ENCODE measurements at regions not wholly inside any gene's neighbourhood (a gene's known extent, or its start where the extent isn't known, plus 50 kb on each side); places are given as distances from the start of the nearest gene placed in this dataset.
"Not testable (repeated sequence)": the region's sequence is repeated elsewhere in the genome, so short reads cannot be mapped to it uniquely, and the experiment has no call there.

DNA sequence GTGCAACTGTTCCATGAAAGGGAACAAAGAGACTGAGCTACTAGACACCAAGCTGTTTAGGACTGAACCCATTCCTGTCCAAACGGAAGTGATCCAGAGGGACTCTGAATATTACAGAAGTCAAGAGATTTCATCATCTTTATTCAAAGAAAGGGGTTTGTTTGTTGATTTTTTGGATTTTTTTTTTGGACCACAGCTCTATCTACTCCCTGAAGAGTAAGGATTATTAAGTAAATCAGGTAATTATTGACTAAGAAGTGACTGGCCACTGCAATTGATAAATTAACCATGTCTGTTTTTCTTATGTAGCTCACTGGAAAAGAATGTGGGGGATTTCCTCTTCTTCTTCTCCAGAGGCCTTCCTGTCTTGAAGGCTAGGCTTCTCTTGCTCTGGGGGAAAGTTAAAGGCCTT is 146.6 kb upstream of the TPM1 start:
- no peak overlapping the region for H3K4me3 Mint-ChIP-seq
- H3K27me3 Mint-ChIP-seq (ENCODE audit: low read depth) = peaks cover 4% of the 10 kb centered on the region
- H3K9me3 Mint-ChIP-seq = no peaks in the 10 kb centered on the region
- H3K36me3 Mint-ChIP-seq (ENCODE audit: low read depth) = no peaks in the 10 kb centered on the region
- H3K27ac Mint-ChIP-seq = no peak overlapping the region
- no peaks in the 10 kb centered on the region for H3K4me1 Mint-ChIP-seq (ENCODE audit: low read depth)
- DNase-seq (ENCODE audit: low spot score) = no peak

DNA sequence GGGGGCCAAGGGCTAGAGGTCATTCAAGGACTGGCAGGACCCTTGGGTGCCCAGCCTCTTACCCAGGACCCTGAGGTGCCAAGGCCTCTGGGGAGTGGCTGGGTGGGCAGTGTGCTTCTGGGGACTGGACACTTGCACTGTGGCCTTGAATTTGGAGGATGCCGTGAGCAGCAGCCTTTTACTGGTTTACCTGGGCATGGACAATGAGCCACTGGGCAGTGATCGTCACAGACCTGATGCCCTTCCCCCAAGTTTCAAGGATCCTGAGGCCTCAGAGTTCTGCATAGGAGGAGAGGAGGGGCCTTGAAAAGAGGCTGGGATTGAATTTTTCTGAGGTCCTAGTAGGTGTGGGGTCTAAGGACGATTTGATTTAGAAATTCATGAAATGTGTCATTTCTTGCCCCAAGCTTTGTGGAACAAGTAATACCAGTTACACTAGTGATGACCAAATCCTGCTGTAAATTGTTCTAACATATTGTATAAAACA is 146.1 kb upstream of the TPM1 start:
- no peaks in the 10 kb centered on the region for H3K4me1 Mint-ChIP-seq (ENCODE audit: low read depth)
- H3K27ac Mint-ChIP-seq = no peak overlapping the region
- no peak overlapping the region for H3K4me3 Mint-ChIP-seq
- no peak for DNase-seq (ENCODE audit: low spot score)
- no peaks in the 10 kb centered on the region for H3K36me3 Mint-ChIP-seq (ENCODE audit: low read depth)
- H3K27me3 Mint-ChIP-seq (ENCODE audit: low read depth) = peaks cover 3% of the 10 kb centered on the region
- H3K9me3 Mint-ChIP-seq = no peaks in the 10 kb centered on the region

DNA sequence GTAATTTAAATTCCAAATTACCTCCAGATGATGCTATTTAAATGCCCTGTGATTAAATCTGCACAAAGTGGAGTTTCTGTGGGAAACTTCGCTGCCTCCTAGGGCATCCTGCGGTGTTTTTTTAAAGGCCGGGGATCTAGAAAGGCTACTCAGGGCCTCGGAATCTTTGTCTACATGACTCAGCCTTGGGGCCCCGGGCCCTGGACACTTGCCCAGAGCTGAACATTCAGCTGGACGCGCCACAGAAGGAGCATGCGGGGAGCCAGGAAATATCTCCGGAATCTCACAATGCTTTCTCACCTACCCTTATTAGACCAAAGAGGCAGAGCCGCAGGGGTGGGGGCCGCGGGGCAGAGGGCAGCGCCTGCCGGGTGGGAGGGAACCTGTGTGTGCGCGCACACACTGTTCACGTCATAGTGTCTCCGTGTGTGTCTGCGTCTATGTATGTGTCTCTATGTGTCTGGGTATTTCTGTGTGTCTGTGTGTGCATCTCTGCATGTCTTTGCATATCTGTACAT is 145.5 kb upstream of the TPM1 start:
- no peak overlapping the region for H3K4me3 Mint-ChIP-seq
- no peaks in the 10 kb centered on the region for H3K9me3 Mint-ChIP-seq
- H3K27ac Mint-ChIP-seq = no peak overlapping the region
- H3K4me1 Mint-ChIP-seq (ENCODE audit: low read depth) = no peaks in the 10 kb centered on the region
- no peaks in the 10 kb centered on the region for H3K36me3 Mint-ChIP-seq (ENCODE audit: low read depth)
- peaks cover 2% of the 10 kb centered on the region for H3K27me3 Mint-ChIP-seq (ENCODE audit: low read depth)
- DNase-seq (ENCODE audit: low spot score) = no peak

DNA sequence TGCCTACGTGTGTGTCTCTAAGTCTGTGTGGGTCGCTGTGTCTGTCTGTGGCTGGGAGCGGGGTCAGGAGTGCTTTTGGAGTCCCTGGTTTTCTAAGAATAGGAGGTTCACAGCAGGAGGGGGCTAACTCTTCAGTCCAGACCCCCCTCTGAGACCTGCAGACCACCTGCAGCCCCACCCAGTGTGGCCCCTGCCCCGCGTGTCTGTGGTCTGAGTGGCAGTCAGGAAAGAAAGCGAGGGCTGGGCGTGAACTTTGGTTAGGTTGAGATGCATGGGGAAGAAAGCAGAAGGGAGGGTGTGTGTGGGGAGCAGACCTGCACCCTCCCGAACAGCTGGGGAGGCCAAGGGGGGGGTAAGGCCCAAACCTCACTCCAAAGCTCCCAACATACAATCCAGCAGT is 144.9 kb upstream of the TPM1 start:
- Mint-ChIP-seq H3K27me3 (ENCODE audit: low read depth) (peaks cover 2% of the 10 kb centered on the region), H3K36me3 (ENCODE audit: low read depth) (no peaks in the 10 kb centered on the region), H3K27ac (no peak overlapping the region), H3K4me3 (no peak overlapping the region), H3K9me3 (no peaks in the 10 kb centered on the region), H3K4me1 (ENCODE audit: low read depth) (no peaks in the 10 kb centered on the region)
- no peak for DNase-seq (ENCODE audit: low spot score)

DNA sequence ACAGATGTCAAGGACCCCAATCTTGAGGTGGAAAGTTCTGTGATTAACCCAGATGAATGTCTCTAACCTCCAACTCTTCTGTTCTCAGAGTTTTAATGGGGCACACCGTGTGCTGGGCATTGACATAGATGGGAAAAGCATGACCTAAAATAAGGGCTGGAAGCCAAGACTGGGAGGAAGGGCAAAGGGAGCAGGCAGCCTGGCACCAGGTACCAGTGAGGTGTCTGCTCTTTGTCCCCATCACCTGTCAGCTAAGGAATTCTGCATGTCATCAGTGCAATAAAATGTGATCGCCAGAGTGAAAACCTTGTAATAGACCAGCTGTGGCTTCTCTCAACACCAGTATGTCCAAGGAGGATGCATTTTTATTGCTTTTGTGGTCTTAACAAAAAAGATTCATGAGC is 143.5 kb upstream of the TPM1 start:
- H3K27ac Mint-ChIP-seq = no peak overlapping the region
- H3K4me3 Mint-ChIP-seq = no peak overlapping the region
- no peaks in the 10 kb centered on the region for H3K9me3 Mint-ChIP-seq
- no peaks in the 10 kb centered on the region for H3K36me3 Mint-ChIP-seq (ENCODE audit: low read depth)
- H3K4me1 Mint-ChIP-seq (ENCODE audit: low read depth) = no peaks in the 10 kb centered on the region
- no peak for DNase-seq (ENCODE audit: low spot score)
- H3K27me3 Mint-ChIP-seq (ENCODE audit: low read depth) = peaks cover 2% of the 10 kb centered on the region

DNA sequence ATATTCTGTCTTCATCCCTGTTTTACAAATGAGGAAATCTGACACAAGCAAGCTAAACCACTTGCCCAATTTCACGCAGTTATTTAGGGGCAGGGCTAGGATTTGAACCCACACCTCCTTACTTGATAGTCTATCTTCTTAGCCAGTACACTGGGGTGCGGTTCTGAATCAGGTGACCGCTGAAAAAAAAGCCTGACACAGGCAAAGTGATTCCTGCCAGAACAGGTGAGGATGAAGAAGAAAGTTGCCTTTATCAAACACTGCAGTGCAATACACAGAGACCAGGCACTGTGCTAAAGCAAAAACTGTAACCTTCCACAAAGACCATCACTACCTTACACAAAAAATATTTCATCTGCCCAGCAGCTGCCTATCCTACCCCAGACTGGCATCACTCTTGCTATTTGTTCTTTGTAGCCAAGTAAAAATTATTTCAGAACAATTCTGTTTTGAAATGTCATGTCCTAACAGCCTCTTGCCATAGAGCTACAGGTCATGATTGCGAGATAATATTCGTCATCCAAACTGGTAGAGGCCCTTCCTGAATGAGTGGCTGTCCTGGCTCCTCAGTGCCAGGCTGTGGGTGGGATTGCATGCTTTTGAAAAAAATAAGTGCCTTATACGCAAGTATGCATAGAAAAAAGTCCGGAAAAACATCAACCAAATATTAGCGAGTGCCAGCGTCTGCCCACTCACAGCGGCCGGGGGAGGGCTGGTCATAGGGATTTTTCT is 142.3 kb upstream of the TPM1 start:
- Mint-ChIP-seq H3K36me3 (ENCODE audit: low read depth) (no peaks in the 10 kb centered on the region), H3K27me3 (ENCODE audit: low read depth) (no peaks in the 10 kb centered on the region), H3K9me3 (no peaks in the 10 kb centered on the region), H3K4me3 (no peak overlapping the region), H3K4me1 (ENCODE audit: low read depth) (no peaks in the 10 kb centered on the region), H3K27ac (no peak overlapping the region)
- no peak for DNase-seq (ENCODE audit: low spot score)

DNA sequence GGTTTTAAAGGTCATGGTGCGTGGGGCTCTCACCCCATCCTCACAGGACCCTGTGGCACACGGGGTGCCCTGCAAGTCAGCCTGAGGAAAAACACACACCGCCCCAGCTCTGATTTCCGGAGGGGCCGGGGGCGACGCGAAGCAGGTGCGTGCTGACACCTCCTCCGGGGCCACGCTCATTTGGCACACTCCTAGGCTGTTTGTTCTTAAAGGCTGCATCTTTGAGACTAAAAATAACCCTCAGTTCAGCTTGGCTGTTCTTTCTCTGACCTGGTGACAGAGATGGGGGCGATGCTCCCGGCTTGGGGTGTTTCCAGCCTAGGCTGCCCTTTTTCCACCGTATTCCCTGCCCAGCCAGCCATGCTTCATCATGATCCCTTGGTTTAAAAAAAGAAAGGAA is 141.5 kb upstream of the TPM1 start:
- no peak for DNase-seq (ENCODE audit: low spot score)
- H3K27ac Mint-ChIP-seq = no peak overlapping the region
- no peaks in the 10 kb centered on the region for H3K27me3 Mint-ChIP-seq (ENCODE audit: low read depth)
- no peak overlapping the region for H3K4me3 Mint-ChIP-seq
- H3K36me3 Mint-ChIP-seq (ENCODE audit: low read depth) = no peaks in the 10 kb centered on the region
- no peaks in the 10 kb centered on the region for H3K9me3 Mint-ChIP-seq
- no peaks in the 10 kb centered on the region for H3K4me1 Mint-ChIP-seq (ENCODE audit: low read depth)

DNA sequence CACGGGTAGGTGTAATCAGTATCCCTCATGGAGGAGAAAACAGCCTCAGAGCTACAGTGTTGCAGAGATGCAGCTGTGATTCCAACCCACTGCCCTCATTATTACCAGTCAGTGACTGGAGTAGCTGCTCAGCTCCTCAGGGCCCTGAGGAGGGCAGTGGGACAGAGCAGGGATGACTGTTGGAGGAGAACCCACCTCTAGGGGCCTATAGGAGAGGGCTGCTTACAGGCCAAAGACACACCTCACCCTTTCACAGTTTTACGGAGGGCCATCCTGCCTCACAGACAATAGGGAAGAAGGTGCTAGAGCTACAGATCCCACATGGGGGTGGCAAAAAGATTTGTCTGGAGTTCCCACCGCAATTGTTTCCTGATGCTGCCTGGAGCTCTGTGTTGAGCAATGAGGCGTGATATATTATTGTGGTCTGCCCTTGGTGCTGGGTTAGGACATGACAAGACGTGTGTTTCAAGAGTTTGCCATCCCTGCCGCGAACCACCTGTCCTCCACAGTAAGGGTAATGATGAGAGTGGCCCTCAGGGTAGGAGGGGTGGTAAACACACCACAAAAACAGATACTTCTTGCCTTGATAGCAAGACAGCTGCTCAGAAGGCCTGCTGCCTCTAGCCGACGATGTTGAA is 140.5 kb upstream of the TPM1 start:
- Mint-ChIP-seq H3K4me3 (no peak overlapping the region), H3K27ac (no peak overlapping the region), H3K4me1 (ENCODE audit: low read depth) (no peaks in the 10 kb centered on the region), H3K9me3 (no peaks in the 10 kb centered on the region), H3K36me3 (ENCODE audit: low read depth) (no peaks in the 10 kb centered on the region), H3K27me3 (ENCODE audit: low read depth) (no peaks in the 10 kb centered on the region)
- no peak for DNase-seq (ENCODE audit: low spot score)

DNA sequence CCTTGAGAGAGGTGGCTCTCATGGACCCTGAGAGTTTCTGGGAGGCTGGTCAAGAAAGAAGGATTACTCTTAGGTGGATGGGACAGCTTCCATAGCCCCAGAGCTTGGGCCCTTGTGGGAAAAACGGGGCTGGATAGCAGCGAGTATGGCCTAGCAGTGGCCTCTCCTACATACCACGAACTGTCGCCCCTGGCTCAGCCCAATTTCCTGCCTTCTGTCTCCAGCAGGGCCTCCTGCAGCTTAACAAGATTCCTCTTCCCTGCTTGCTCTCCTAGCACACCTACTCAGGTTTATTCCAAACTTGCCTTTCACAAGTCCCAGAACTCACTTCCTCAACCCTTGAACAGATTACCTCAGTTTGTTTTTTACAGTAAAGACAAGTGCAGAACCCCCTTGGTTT is 139.7 kb upstream of the TPM1 start:
- Mint-ChIP-seq H3K4me3 (no peak overlapping the region), H3K4me1 (ENCODE audit: low read depth) (no peaks in the 10 kb centered on the region), H3K27me3 (ENCODE audit: low read depth) (no peaks in the 10 kb centered on the region), H3K36me3 (ENCODE audit: low read depth) (no peaks in the 10 kb centered on the region), H3K9me3 (no peaks in the 10 kb centered on the region), H3K27ac (no peak overlapping the region)
- no peak for DNase-seq (ENCODE audit: low spot score)

DNA sequence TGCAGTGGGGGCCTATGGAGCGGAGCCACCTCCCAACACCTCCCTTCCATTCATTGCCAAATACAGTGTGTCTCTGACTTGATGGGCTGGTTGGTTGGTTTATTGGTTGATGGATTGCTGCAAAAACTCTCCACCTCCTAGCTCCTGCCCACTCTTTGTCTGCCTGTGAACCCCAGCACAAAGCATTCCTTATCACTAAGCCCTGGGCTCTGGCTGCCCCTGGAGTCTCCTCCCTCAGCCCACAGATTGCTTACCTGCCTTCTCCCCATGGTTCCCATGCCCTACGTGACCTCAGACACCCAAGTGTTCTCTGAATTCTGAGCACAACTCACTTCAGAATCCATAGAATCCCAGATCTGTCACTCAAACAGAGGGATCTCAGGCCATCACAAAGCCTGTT is 139.1 kb upstream of the TPM1 start:
- H3K4me3 Mint-ChIP-seq = no peak overlapping the region

DNA sequence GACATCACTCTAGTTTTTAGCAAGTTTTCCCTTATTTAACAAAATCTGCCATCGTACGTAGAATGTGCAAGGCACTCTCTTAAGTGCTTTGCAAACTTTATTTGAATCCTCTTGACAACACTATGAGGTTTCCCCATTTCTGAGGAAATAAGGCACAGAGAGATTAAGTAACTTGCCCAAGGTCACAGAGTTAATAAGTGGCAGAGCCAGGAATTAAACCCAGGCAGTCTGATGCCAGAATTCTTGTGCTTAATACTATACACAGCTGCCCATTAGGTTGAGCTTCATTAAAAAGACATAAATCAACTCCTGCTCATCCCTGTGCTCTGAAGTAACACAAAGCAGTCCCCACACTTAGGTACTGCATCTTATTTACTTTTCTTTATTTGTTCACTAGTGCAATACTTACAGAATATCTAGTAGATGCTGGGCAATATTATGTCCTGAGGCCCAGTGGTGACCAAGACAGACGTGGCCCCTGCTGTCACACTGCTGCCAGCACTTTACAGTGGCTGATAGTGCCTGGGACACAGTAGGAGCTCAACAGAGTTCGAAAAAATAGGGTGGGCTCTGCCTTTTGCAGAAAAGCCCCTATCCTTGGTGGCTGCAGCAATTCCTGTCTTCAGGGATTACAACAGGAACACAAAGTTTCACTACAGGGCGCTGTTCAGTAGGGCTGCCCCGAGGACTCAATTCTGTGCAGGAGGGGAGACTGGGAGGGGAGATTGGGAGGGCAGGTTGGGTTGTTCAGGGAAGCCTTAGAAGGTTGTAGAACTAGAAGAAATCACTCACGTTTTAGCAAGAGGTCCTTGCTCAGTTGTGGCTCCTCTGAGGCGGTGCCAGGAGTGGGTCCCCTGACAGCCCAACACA is 138.3 kb upstream of the TPM1 start:
- DNase-seq (ENCODE audit: low spot score) = no peak
- H3K4me3 Mint-ChIP-seq = no peak overlapping the region
- no peaks in the 10 kb centered on the region for H3K36me3 Mint-ChIP-seq (ENCODE audit: low read depth)
- no peaks in the 10 kb centered on the region for H3K9me3 Mint-ChIP-seq
- H3K27me3 Mint-ChIP-seq (ENCODE audit: low read depth) = no peaks in the 10 kb centered on the region
- H3K4me1 Mint-ChIP-seq (ENCODE audit: low read depth) = no peaks in the 10 kb centered on the region
- H3K27ac Mint-ChIP-seq = no peak overlapping the region

More for the DNA sequence above, 139.1 kb upstream of the TPM1 start:
- no peaks in the 10 kb centered on the region for H3K36me3 Mint-ChIP-seq (ENCODE audit: low read depth)
- H3K27me3 Mint-ChIP-seq (ENCODE audit: low read depth) = no peaks in the 10 kb centered on the region
- no peak overlapping the region for H3K27ac Mint-ChIP-seq
- DNase-seq (ENCODE audit: low spot score) = no peak
- H3K9me3 Mint-ChIP-seq = no peaks in the 10 kb centered on the region
- no peaks in the 10 kb centered on the region for H3K4me1 Mint-ChIP-seq (ENCODE audit: low read depth)

DNA sequence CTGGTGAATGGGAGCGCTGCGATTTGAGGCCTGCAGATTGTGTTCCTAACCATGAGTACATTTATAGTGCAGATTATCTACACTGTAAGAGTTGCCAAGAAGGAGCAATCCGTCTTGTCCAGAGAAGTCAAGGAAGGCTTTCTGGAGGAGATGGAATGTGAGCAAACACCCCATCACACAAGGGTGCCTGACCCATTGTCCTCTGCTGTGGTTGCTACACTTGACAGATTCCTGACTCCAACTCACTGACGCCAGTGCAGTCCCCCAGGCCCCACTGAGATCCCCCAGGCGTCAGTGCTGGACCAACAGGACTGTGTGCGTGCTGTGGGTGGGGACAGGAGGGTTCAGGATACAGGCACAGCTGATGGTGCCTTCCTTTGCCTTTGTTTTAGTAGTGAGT is 135.9 kb upstream of the TPM1 start:
- no peak for DNase-seq (ENCODE audit: low spot score)
- H3K4me1 Mint-ChIP-seq (ENCODE audit: low read depth) = no peaks in the 10 kb centered on the region
- no peak overlapping the region for H3K4me3 Mint-ChIP-seq
- H3K27ac Mint-ChIP-seq = no peak overlapping the region
- no peaks in the 10 kb centered on the region for H3K27me3 Mint-ChIP-seq (ENCODE audit: low read depth)
- no peaks in the 10 kb centered on the region for H3K9me3 Mint-ChIP-seq
- H3K36me3 Mint-ChIP-seq (ENCODE audit: low read depth) = no peaks in the 10 kb centered on the region

DNA sequence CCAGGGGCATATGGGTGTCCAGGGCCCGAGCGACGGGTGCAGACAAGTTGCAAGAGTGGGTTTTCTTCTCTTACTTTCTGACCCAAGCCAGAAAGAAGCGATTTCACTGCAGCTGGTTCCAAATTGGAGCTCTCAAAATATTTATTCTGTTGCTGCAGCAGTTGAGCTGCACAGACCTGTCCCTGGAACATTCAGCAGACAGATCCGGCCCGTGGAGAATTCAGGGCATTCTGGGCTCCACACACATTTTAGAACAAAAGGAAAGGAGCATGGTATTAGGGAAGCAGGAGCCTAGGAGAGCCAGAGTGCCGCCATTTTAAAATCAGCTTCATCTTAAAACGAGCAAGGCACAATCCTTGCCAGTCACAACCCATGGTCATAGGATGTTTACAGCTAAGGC is 135.3 kb upstream of the TPM1 start:
- Mint-ChIP-seq H3K4me1 (ENCODE audit: low read depth) (no peaks in the 10 kb centered on the region), H3K36me3 (ENCODE audit: low read depth) (no peaks in the 10 kb centered on the region), H3K9me3 (no peaks in the 10 kb centered on the region), H3K27me3 (ENCODE audit: low read depth) (no peaks in the 10 kb centered on the region), H3K4me3 (no peak overlapping the region), H3K27ac (no peak overlapping the region)
- DNase-seq (ENCODE audit: low spot score) = no peak

DNA sequence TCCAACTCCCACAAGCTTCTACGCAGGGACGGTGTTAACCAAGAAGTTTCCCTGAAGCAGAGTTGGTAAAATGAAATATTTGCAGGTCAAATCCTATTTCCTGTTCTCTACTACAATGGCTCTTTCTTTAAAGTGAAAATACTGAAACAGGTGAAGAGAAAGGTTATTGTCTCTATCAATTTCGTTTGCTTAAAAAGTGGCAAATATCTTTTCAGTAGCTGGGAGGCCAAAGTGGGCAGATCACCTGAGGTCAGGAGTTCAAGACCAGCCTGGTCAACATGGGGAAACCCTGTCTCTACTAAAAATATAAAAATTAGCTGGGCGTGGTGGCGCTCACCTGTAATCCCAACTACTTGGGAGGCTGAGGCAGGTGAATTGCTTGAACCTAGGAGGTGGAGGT is 134.2 kb upstream of the TPM1 start:
- not testable (repeated sequence) for DNase-seq (ENCODE audit: low spot score); H3K27me3 Mint-ChIP-seq (ENCODE audit: low read depth); H3K9me3 Mint-ChIP-seq; H3K4me3 Mint-ChIP-seq; H3K36me3 Mint-ChIP-seq (ENCODE audit: low read depth); H3K27ac Mint-ChIP-seq; H3K4me1 Mint-ChIP-seq (ENCODE audit: low read depth)
